ENCODE measurements at regions not wholly inside any gene's neighbourhood (a gene's known extent, or its start where the extent isn't known, plus 50 kb on each side); places are given as distances from the start of the nearest gene placed in this dataset.
"Not testable (repeated sequence)": the region's sequence is repeated elsewhere in the genome, so short reads cannot be mapped to it uniquely, and the experiment has no call there.

GRCh38 chr18:51355841-51356240 lies 158.4 kb upstream of the MEX3C start:
- no peak overlapping the region for H3K27ac Mint-ChIP-seq
- Histone ChIP-seq H3K4me3 (ENCODE audit: low read length) (no peak overlapping the region), H3K4me1 (ENCODE audit: control insufficient read depth, insufficient read depth, low read length) (peaks cover 3% of the 10 kb centered on the region), H3K9ac (ENCODE audit: extremely low read depth, low read length, poor library complexity, severe bottlenecking) (no peak overlapping the region), H3K27ac (ENCODE audit: low read depth, low read length) (no peak overlapping the region), H3K9me3 (ENCODE audit: control insufficient read depth, low read length) (no peaks in the 10 kb centered on the region), H3K36me3 (ENCODE audit: control insufficient read depth, insufficient read depth, low read length) (no peaks in the 10 kb centered on the region), H3K27me3 (ENCODE audit: control insufficient read depth, insufficient read depth, low read length, poor library complexity, severe bottlenecking) (no peaks in the 10 kb centered on the region)
- H3K4me1 Mint-ChIP-seq: peaks cover 30% of the 10 kb centered on the region
- H3K4me3 Mint-ChIP-seq: no peak overlapping the region
- no peak for DNase-seq
- no peaks in the 10 kb centered on the region for H3K36me3 Mint-ChIP-seq (ENCODE audit: low read depth)
- WGBS, 2 experiments (ENCODE audit: insufficient coverage in 1 of 2, insufficient read length in 1 of 2): 43 to 66% methylated on average over 1 to 2 of the region's 2 CpGs
- H3K9me3 Mint-ChIP-seq: peaks cover under 1% of the 10 kb centered on the region
- no peak for TF ChIP-seq CTCF (conservative IDR thresholded peaks at IDR 0.05)
- H3K27me3 Mint-ChIP-seq (ENCODE audit: insufficient read depth): no peaks in the 10 kb centered on the region

GRCh38 chr18:51360301-51360700 lies 162.8 kb upstream of the MEX3C start:
- peaks cover 24% of the 10 kb centered on the region for H3K4me1 Mint-ChIP-seq
- H3K4me3 ChIP-seq (ENCODE audit: low read length); H3K27ac ChIP-seq (ENCODE audit: low read depth, low read length); H3K36me3 Mint-ChIP-seq (ENCODE audit: low read depth); DNase-seq; H3K9me3 ChIP-seq (ENCODE audit: control insufficient read depth, low read length); H3K9me3 Mint-ChIP-seq; H3K27ac Mint-ChIP-seq; H3K27me3 ChIP-seq (ENCODE audit: control insufficient read depth, insufficient read depth, low read length, poor library complexity, severe bottlenecking); H3K9ac ChIP-seq (ENCODE audit: extremely low read depth, low read length, poor library complexity, severe bottlenecking); H3K4me3 Mint-ChIP-seq; H3K4me1 ChIP-seq (ENCODE audit: control insufficient read depth, insufficient read depth, low read length); H3K27me3 Mint-ChIP-seq (ENCODE audit: insufficient read depth); H3K36me3 ChIP-seq (ENCODE audit: control insufficient read depth, insufficient read depth, low read length): not testable (repeated sequence)
- WGBS, 2 experiments (ENCODE audit: insufficient coverage in 1 of 2, insufficient read length in 1 of 2): 96% methylated on average over 6 of the region's 10 CpGs; no CpG with 5 or more reads in 1 of the 2 experiments

- Histone ChIP-seq H3K27ac (ENCODE audit: low read depth, low read length) (no peak overlapping the region), H3K27me3 (ENCODE audit: control insufficient read depth, insufficient read depth, low read length, poor library complexity, severe bottlenecking) (no peaks in the 10 kb centered on the region), H3K4me1 (ENCODE audit: control insufficient read depth, insufficient read depth, low read length) (peaks cover 6% of the 10 kb centered on the region), H3K4me3 (ENCODE audit: low read length) (no peak overlapping the region), H3K36me3 (ENCODE audit: control insufficient read depth, insufficient read depth, low read length) (no peaks in the 10 kb centered on the region), H3K9me3 (ENCODE audit: control insufficient read depth, low read length) (no peaks in the 10 kb centered on the region), H3K9ac (ENCODE audit: extremely low read depth, low read length, poor library complexity, severe bottlenecking) (no peak overlapping the region)
- H3K27ac Mint-ChIP-seq: no peak overlapping the region
- H3K36me3 Mint-ChIP-seq (ENCODE audit: low read depth): no peaks in the 10 kb centered on the region
- WGBS, 2 experiments (ENCODE audit: insufficient coverage in 1 of 2, insufficient read length in 1 of 2): 90 to 100% methylated on average over 3 to 6 of the region's 6 CpGs
- no peak for DNase-seq
- peaks cover 21% of the 10 kb centered on the region for H3K4me1 Mint-ChIP-seq
- no peaks in the 10 kb centered on the region for H3K27me3 Mint-ChIP-seq (ENCODE audit: insufficient read depth)
- TF ChIP-seq CTCF (conservative IDR thresholded peaks at IDR 0.05): no peak
- H3K9me3 Mint-ChIP-seq: peaks cover 3% of the 10 kb centered on the region
- H3K4me3 Mint-ChIP-seq: no peak overlapping the region
These were observed 163.8 kb upstream of the MEX3C start for GRCh38 chr18:51361130-51361860.

- Mint-ChIP-seq H3K27ac (no peak overlapping the region), H3K4me3 (no peak overlapping the region), H3K4me1 (peaks cover 11% of the 10 kb centered on the region), H3K9me3 (peaks cover 3% of the 10 kb centered on the region), H3K27me3 (ENCODE audit: insufficient read depth) (no peaks in the 10 kb centered on the region), H3K36me3 (ENCODE audit: low read depth) (no peaks in the 10 kb centered on the region)
- Histone ChIP-seq H3K4me3 (ENCODE audit: low read length) (no peak overlapping the region), H3K4me1 (ENCODE audit: control insufficient read depth, insufficient read depth, low read length) (peaks cover 4% of the 10 kb centered on the region), H3K27ac (ENCODE audit: low read depth, low read length) (no peak overlapping the region), H3K36me3 (ENCODE audit: control insufficient read depth, insufficient read depth, low read length) (no peaks in the 10 kb centered on the region), H3K9me3 (ENCODE audit: control insufficient read depth, low read length) (no peaks in the 10 kb centered on the region), H3K9ac (ENCODE audit: extremely low read depth, low read length, poor library complexity, severe bottlenecking) (no peak overlapping the region), H3K27me3 (ENCODE audit: control insufficient read depth, insufficient read depth, low read length, poor library complexity, severe bottlenecking) (no peaks in the 10 kb centered on the region)
- DNase-seq: no peak
- WGBS, 2 experiments (ENCODE audit: insufficient coverage in 1 of 2, insufficient read length in 1 of 2): 83 to 100% methylated on average over 1 of the region's 1 CpG
- no peak for TF ChIP-seq CTCF (conservative IDR thresholded peaks at IDR 0.05)
These were observed 165.9 kb upstream of the MEX3C start for GRCh38 chr18:51363384-51363783.
